ENCODE measurements at regions not wholly inside any gene's neighbourhood (a gene's known extent, or its start where the extent isn't known, plus 50 kb on each side); places are given as distances from the start of the nearest gene placed in this dataset.
"Not testable (repeated sequence)": the region's sequence is repeated elsewhere in the genome, so short reads cannot be mapped to it uniquely, and the experiment has no call there.

GRCh38 chr16:85521552-85522307 lies 91.4 kb upstream of the GSE1 start:
- no peak for DNase-seq

GRCh38 chr16:85522308-85522841 lies 90.7 kb upstream of the GSE1 start:
- DNase-seq: no peak

- DNase-seq: no peak
These were observed 90.1 kb upstream of the GSE1 start for GRCh38 chr16:85522842-85523601.

DNA sequence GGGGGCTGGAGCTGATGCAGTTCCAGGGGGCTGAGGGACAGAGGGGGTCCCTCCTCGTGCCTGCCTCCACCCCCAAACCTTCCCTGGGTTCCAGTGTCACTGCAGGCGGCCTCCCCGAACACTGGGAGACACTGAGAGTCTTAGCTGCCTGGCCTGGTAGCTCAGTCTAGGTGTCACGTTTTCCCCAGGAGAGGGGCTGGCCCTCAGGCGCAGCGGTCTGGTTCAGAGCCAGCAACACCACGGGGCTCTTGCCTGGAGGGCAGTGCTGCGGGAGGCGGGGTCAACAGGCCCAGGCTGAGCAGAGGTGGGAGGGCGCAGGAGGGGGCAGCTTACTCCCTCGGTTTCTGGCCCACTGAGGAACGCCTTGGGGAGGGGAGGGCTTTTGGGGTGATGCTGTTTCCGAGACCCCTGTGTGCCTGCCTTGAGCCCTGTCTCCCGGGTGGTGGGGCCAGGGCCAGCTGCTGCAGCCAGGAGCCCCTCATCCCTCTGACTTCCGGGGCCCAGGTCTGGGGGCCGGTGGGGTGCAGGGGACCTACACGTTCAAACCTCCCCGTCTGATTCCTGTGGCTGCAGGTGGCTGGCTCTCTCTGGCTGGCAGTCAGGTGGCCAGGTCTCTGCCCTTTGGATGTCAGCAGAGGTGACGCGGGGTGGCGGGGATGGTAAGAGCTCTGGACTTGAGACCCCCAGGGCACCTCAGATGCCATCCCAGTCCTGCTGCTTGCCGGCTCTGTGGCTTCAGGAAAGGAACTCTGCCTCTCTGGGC lies 89.3 kb upstream of the GSE1 start:
- no peak for DNase-seq

DNA sequence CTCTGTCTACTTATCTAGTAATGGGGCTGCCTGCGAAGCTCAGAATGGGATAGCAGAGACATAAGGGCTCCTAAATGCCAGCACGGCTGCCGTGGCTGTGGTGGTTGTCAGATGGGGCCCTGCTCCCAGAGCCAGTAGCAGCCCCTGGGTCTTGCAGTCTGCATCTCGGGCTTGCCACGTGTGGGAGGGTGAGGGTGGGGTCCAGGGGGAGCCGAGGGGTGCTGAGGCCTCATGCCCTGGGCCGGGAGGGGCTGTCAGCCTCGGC lies 88.8 kb upstream of the GSE1 start:
- DNase-seq: no peak

GRCh38 chr16:85524630-85525419 lies 88.3 kb upstream of the GSE1 start:
- no peak for DNase-seq

DNA sequence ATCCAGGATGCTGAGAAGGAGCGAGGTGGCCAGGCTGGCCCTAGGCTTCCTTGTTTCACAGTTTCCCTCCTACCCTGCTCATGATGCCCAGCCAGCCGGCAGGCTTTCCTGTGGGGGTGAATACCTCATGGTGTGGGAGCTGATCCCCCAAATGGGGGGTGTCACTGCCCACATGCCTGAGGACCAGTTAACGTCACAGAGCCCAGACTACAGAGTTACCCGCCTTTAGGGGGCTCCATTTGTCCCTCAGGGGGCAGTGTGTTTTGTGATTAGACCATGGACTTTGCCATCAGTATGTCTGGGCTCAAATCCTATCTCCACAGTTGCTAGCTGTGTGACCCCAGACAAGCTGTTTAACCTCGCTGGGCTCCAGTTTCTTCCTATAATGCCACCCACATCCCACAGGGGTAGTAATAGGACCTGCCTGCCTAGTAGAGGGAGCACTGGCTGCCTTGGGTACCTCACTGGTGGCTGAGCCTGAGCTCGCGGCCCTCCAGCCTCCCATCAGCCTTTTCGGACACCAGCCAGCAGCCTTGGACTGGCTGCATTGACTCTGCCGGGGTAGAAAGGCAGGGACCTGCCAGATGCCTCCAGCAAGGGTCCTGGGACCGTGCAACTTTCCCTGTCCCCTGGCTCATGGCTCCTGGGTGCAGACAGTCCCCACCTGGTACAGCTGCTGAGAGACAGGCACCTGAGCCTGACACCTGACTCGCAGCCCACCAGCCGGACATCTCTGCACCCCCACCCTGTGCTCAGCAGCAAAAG lies 87.5 kb upstream of the GSE1 start:
- DNase-seq: no peak

- DNase-seq: no peak
These were observed 86.7 kb upstream of the GSE1 start for GRCh38 chr16:85526185-85526974.

GRCh38 chr16:85527042-85527766 lies 85.9 kb upstream of the GSE1 start:
- DNase-seq: no peak

GRCh38 chr16:85527767-85528297 lies 85.3 kb upstream of the GSE1 start:
- DNase-seq: no peak

GRCh38 chr16:85528528-85529387 lies 84.4 kb upstream of the GSE1 start:
- peak; percentile 8 for DNase-seq

DNA sequence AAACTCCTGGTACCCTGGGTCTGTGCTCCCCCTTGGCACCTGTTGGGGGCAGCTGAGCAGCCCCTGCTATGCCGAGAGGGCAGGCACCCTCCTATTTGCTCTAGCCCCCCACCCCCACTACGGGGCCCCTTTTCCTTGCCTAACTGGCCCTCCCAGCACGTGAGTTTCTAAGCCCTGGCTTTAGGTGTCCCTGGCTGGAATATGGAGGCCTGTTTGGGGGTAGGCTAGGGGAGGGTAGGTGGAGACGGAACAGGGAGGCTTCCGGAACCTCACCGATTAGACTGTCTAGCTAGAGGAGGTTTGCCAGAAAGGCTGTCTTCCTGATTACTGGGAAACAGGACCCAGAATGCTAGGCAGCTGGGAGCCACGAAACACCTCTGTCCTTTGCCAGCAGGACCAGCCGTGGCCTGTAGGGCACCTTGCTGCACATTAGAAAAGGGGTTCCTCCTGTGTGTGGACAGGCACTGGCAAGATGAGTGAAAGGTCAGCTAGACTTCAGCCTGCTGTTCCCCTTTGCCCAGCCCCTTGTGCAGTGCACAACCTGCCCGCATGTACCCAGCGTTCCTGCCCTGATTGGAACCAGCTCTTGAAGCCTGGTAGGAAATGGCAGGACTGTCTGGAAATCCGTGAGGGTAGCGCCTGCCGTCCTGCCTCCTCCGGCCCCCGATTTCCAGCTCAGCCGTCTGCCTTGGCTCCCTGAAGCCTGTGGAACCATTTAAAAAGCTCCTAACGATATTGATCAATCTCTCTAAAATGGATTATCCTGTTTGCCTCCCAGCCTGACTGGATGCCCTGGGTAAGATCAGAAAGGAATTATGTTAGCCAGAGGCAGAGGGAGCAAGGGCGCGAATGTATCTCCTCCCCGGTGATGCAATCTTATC lies 83.4 kb upstream of the GSE1 start:
- DNase-seq: no peak

DNA sequence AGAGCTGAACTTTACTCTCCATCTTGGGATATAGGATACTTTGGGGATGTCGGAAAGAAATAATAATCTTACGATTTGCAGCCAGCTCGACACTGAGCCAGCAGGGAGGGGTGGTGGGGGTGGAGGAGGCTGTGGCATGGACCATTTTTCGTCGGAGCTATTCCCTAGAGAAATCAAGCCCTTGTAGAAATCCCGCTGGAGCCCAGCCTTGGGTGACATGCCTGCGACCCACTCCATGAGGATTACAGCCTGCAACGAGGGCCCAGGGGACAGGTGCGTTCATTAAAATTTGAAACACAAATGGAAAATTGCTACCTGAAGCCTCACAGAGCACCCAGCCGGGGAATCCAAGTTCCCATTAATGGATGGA lies 82.8 kb upstream of the GSE1 start:
- DNase-seq: no peak

DNA sequence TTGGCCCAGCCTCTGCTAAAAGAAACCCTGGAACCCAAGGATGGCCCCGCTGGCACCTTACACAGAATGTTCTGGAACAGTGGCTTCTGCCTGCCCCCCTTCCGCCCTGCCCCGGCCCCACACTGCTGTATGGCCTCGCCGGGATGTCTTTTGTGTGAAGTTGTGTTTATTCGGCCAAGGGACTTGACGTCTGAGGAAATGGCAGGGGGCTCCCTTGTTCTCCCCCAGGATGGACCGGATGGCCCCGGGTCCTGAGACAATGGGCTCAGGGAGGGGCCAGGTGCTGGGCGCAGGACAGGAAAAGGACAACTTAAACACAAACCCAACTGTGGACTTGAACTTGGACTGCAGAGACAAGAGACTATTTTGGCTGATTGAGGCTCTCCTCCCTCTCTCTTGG lies 81.6 kb upstream of the GSE1 start:
- no peak for DNase-seq

DNA sequence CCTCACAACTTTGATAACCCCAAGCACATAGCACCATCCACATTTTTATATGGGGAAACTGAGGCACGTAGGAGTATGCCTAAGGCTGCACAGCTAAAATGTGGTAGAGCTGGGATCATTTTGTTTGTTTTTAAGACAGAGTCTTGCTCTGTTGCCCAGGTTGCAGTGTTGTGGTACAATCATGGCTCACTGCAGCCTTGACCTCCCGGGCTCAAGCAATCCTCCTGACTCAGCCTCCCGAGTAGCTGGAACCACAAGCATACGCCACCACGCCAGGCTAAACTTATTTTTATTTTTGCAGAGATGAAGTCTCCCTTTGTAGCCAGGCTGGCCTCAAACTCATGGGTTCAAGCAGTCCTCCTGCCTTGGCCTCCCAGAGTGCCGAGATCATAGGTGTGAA lies 81.0 kb upstream of the GSE1 start:
- DNase-seq: no peak

GRCh38 chr16:85533593-85533992 lies 79.5 kb upstream of the GSE1 start:
- DNase-seq: not testable (repeated sequence)

DNA sequence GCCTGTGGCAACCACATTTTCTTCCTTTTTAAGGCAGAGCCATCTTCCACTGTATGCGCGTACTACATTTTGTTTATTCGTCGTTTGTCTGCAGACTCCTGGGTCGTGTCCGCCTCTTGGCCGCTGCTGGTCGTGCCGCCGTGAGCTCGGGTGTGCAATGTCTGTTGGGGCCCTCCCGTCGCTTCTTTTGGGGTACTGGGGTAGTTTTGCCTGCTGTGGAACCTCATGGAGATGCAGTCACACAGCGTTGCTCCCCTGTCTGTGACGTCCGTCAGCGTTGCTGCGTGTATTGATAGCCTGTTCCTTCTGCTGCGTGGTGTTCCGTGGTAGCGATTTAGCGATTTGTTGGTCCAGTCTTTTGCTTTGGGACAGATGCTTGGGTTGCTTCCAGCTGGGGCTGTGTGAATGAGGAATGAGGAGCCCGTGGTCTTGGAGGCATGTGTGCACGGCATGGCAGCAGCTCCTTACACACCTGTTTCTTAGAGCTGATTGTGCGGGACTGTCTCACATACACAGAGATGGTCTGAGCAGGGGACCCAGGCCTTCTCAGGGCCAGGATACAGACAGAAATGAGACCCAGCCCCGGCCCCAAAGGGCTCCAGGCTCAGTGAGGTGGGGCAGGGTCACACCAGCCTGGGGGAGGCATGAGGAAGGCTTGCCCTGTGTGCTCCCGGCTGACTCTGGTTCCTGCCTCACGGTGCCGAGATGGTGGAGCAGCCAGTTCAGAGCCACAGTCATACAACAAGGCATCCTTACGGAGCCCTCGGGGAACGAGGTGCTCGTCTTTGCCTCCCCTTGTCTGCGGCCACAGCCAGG lies 78.4 kb upstream of the GSE1 start:
- no peak for DNase-seq
